ENCODE measurements at regions not wholly inside any gene's neighbourhood (a gene's known extent, or its start where the extent isn't known, plus 50 kb on each side); places are given as distances from the start of the nearest gene placed in this dataset.

DNA sequence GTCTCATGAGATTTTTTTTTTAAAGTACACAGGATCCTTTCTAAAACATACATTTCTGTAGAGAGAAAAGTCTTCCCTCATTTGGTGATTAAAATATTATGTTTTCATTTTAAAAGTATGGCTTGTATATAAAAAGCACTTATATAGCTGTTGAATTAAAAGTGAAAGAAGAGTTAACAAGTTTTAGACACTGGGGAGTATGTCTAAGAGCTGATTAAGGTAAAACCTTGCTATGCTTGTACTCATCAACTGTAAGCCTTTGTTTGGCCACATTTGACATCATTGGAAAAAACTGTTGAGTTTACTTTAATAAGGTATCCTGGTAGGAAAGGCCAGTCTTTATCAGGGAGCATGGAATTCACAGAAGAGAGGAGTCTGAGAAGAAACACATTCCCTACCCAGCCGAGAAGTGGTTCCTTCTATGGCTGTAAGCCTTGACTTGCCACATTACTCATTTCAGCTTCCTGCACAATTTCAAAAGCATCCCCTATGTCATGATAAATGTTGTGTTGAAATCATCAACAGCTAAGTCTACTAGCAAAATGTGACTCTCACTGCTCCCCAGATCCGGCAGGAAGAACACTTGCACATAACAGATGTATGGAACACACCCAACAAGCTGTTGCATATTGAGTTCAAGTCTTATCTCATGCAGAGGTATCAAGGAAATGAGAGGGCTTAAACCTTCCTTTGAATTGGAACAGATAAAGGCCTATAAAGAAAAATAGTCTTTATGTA, 171.8 kb upstream of the CDK1 start:
- TF ChIP-seq CREB1 (IDR thresholded peaks at IDR 0.05; ENCODE audit: low read depth) (no peak), CEBPB (IDR thresholded peaks at IDR 0.05) (no peak), ZBTB7A (IDR thresholded peaks at IDR 0.05; ENCODE audit: low read depth) (no peak), EGR1 (IDR thresholded peaks at IDR 0.05) (no peak), EP300 (IDR thresholded peaks at IDR 0.05; ENCODE audit: borderline replicate concordance) (no peak), NFIC (IDR thresholded peaks at IDR 0.05) (no peak), FOXM1 (IDR thresholded peaks at IDR 0.05; ENCODE audit: borderline replicate concordance, low read depth) (no peak)
- TF ChIP-seq, protein P1, sequence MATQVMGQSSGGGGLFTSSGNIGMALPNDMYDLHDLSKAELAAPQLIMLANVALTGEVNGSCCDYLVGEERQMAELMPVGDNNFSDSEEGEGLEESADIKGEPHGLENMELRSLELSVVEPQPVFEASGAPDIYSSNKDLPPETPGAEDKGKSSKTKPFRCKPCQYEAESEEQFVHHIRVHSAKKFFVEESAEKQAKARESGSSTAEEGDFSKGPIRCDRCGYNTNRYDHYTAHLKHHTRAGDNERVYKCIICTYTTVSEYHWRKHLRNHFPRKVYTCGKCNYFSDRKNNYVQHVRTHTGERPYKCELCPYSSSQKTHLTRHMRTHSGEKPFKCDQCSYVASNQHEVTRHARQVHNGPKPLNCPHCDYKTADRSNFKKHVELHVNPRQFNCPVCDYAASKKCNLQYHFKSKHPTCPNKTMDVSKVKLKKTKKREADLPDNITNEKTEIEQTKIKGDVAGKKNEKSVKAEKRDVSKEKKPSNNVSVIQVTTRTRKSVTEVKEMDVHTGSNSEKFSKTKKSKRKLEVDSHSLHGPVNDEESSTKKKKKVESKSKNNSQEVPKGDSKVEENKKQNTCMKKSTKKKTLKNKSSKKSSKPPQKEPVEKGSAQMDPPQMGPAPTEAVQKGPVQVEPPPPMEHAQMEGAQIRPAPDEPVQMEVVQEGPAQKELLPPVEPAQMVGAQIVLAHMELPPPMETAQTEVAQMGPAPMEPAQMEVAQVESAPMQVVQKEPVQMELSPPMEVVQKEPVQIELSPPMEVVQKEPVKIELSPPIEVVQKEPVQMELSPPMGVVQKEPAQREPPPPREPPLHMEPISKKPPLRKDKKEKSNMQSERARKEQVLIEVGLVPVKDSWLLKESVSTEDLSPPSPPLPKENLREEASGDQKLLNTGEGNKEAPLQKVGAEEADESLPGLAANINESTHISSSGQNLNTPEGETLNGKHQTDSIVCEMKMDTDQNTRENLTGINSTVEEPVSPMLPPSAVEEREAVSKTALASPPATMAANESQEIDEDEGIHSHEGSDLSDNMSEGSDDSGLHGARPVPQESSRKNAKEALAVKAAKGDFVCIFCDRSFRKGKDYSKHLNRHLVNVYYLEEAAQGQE (IDR thresholded peaks at IDR 0.05; ENCODE audit: low read depth): no peak

DNA sequence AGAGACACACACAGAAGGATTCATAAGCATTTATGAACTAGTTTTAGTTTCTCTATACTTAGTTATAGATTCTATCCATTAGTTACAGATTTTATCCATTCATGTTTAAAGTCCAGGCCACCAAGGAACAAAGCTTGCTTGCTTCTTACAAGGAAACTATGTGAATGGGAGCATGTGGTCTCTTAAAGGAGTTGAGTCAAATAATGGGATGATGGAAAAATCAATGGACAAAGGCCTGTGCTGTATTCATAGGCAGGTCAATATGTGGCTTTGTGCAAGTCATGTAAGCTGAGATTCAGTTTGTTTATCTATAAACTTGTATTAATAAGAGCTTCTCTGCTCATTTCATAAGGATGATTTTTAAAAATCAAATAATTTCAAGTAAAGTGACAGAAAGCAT, 172.8 kb upstream of the CDK1 start:
- TF ChIP-seq, protein P2, sequence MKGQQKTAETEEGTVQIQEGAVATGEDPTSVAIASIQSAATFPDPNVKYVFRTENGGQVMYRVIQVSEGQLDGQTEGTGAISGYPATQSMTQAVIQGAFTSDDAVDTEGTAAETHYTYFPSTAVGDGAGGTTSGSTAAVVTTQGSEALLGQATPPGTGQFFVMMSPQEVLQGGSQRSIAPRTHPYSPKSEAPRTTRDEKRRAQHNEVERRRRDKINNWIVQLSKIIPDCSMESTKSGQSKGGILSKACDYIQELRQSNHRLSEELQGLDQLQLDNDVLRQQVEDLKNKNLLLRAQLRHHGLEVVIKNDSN (IDR thresholded peaks at IDR 0.05): no peak
- TF ChIP-seq TCF12 (IDR thresholded peaks at IDR 0.05; ENCODE audit: low read depth): no peak
- no peak for TF ChIP-seq NFIC (IDR thresholded peaks at IDR 0.05)
- TF ChIP-seq, protein P1 (IDR thresholded peaks at IDR 0.05; ENCODE audit: low read depth): no peak
- no peak for TF ChIP-seq CEBPB (IDR thresholded peaks at IDR 0.05)
- TF ChIP-seq EGR1 (IDR thresholded peaks at IDR 0.05): no peak
- TF ChIP-seq EP300 (IDR thresholded peaks at IDR 0.05; ENCODE audit: borderline replicate concordance): no peak
- TF ChIP-seq FOXM1 (IDR thresholded peaks at IDR 0.05; ENCODE audit: borderline replicate concordance, low read depth): no peak
- no peak for TF ChIP-seq TEAD4 (IDR thresholded peaks at IDR 0.05)
- TF ChIP-seq, protein P3, sequence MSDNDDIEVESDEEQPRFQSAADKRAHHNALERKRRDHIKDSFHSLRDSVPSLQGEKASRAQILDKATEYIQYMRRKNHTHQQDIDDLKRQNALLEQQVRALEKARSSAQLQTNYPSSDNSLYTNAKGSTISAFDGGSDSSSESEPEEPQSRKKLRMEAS (IDR thresholded peaks at IDR 0.05): no peak

DNA sequence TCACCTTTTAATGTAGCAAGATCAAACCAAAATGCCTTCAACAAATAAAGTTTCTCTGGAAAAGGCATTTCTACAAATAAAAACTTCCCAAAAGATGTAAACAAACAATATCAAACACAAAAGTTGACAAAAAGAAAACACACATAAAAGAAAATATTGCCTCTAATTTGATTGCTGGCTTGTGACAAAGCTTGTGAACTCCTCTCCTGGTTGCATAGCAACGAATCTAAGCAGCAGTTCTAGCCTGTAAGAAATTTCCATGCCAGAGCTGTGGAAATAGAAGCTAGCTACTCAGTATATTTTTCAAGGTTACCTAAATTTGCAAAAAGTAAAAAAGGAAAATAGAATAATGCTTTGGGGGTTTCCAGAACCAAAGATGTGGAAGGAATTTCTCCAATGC, 173.9 kb upstream of the CDK1 start:
- TF ChIP-seq TAF1 (IDR thresholded peaks at IDR 0.05; ENCODE audit: low read depth) (no peak), EGR1 (IDR thresholded peaks at IDR 0.05) (no peak), YY1 (IDR thresholded peaks at IDR 0.05; ENCODE audit: low read depth) (no peak), TCF12 (IDR thresholded peaks at IDR 0.05; ENCODE audit: low read depth) (no peak), CREB1 (IDR thresholded peaks at IDR 0.05; ENCODE audit: low read depth) (no peak), CEBPB (IDR thresholded peaks at IDR 0.05) (no peak)
- TF ChIP-seq, protein P1 (IDR thresholded peaks at IDR 0.05; ENCODE audit: low read depth): no peak

DNA sequence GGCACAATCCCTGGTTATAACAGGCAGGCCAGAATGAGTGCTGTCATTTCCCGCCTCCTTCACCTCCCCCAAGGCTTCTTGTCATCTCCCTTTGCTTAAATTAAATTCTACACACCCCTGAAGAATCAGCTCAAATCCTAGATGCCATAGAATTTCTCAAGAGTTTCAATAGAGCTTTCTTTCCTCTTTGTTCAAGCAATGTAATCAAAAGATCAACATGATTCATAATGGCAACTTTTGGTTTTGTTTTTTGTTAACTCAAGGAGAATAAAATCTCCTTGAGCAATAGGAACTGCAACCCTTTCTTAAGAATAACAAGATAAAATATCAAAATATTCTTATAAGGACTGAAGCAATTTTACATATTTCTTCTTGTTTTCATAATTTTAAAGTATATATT, 180.8 kb upstream of the CDK1 start:
- TF ChIP-seq, protein P3 (IDR thresholded peaks at IDR 0.05): no peak
- TF ChIP-seq TEAD4 (IDR thresholded peaks at IDR 0.05) (no peak), FOXM1 (IDR thresholded peaks at IDR 0.05; ENCODE audit: borderline replicate concordance, low read depth) (no peak), TAF1 (IDR thresholded peaks at IDR 0.05; ENCODE audit: low read depth) (no peak), YY1 (IDR thresholded peaks at IDR 0.05; ENCODE audit: low read depth) (no peak), EGR1 (IDR thresholded peaks at IDR 0.05) (no peak), ZBTB7A (IDR thresholded peaks at IDR 0.05; ENCODE audit: low read depth) (no peak), RAD21 (IDR thresholded peaks at IDR 0.05; ENCODE audit: low read depth) (no peak), CEBPB (IDR thresholded peaks at IDR 0.05) (no peak), NFIC (IDR thresholded peaks at IDR 0.05) (no peak), EP300 (IDR thresholded peaks at IDR 0.05; ENCODE audit: borderline replicate concordance) (no peak), TCF12 (IDR thresholded peaks at IDR 0.05; ENCODE audit: low read depth) (no peak), CREB1 (IDR thresholded peaks at IDR 0.05; ENCODE audit: low read depth) (no peak)
- TF ChIP-seq, protein P2 (IDR thresholded peaks at IDR 0.05): no peak
- TF ChIP-seq, protein P1 (IDR thresholded peaks at IDR 0.05; ENCODE audit: low read depth): no peak
